GM21381 (cell line): ENCODE measurements at regions not wholly inside any gene's neighbourhood (a gene's known extent, or its start where the extent isn't known, plus 50 kb on each side); places are given as distances from the start of the nearest gene placed in this dataset.
"Not testable (repeated sequence)": the region's sequence is repeated elsewhere in the genome, so short reads cannot be mapped to it uniquely, and the experiment has no call there.

Source experiments
- ATAC-seq: cut with Tn5 transposase; IDR thresholded peaks from one replicate; pipeline ENCODE4 v1.9.1; 2021; ENCODE audit warnings: mild to moderate bottlenecking, moderate library complexity; ENCODE audit not compliant: unreplicated experiment

GRCh38 chr6:140806431-140806830 lies 1326.3 kb upstream of the GJE1 start:
- no peak for ATAC-seq

- no peak for ATAC-seq
Measured at GRCh38 chr6:140794544-140794943, 1338.2 kb upstream of the GJE1 start.

DNA sequence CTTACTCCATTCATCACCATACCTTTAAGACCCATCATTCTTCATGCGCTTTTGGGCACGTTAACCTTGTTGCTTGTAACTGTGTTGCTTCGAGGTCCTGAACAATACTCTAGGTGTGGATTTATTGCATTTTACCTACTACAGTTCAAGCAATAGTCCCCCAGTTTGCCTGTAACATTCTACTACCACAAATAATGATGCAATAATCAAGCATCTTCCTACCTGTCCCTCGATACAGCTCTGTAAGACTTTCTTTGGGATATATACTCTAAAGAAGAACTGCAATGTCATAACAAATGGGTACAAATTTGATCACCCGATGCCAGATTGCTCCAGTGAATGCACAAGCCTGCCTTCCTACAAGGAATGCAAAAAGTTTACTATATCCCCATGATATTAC lies 1342.6 kb upstream of the GJE1 start:
- no peak for ATAC-seq

- no peak for ATAC-seq
Measured at GRCh38 chr6:140789466-140789865, 1343.3 kb upstream of the GJE1 start.

- ATAC-seq: no peak
Measured at GRCh38 chr6:140785926-140786325, 1346.8 kb upstream of the GJE1 start.

DNA sequence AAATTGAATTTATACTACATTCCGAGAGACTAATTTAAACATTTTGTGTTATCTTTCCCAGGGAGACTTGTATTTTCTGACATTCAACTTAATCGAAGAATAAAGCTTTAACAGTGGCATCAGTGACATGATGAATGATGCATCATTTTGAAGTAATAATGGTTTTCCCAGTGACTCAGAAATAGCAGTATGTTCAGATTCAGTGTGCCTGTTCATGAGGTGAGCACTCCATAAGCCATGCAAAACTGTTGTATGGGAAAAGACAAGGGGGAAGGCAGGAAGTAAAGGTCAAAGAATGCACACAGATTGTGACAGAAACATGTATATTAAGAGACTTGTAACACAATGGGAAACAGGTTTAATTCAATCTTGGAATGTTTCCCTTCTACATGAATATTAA lies 1348.2 kb upstream of the GJE1 start:
- no peak for ATAC-seq

DNA sequence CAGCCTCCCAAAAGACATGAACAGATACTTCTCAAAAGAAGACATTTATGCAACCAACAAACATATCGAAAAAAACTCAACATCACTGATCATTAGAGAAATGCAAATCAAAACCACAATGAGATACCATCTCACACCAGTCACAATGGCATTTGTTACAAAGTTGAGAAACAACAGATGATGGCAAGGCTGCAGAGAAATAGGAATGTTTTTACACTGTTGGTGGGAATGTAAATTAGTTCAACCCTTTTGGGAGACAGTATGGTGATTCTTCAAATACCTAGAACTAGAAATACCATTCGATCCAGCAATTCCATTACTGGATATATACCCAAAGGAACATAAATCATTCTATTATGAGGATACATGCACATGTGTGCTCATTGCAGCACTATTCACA lies 1349.2 kb upstream of the GJE1 start:
- ATAC-seq: not testable (repeated sequence)

DNA sequence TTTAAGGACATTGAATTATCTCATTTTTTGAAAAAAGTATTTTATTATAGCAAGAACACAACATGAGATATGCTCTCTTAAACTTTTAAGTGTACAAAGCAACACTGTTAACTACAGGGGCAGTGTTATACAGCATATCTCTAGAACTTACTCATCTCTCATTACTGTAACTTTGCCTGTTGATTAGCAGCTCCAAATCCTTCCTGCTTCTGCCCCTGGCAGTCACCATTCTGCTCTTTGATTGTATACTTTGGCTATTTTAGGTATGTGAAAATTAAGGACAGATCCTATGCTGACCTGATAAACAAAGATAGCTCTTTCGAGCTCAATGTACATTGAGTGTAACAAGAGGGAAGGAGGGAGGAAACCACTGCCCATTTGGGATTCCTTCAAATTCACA lies 1349.8 kb upstream of the GJE1 start:
- ATAC-seq: no peak

- ATAC-seq: no peak
Measured at GRCh38 chr6:140779991-140780596, 1352.6 kb upstream of the GJE1 start.

GRCh38 chr6:140779341-140779740 lies 1353.4 kb upstream of the GJE1 start:
- no peak for ATAC-seq

GRCh38 chr6:140777780-140778179 lies 1354.9 kb upstream of the GJE1 start:
- ATAC-seq: no peak

- no peak for ATAC-seq
Measured at GRCh38 chr6:140775061-140775460, 1357.7 kb upstream of the GJE1 start.

DNA sequence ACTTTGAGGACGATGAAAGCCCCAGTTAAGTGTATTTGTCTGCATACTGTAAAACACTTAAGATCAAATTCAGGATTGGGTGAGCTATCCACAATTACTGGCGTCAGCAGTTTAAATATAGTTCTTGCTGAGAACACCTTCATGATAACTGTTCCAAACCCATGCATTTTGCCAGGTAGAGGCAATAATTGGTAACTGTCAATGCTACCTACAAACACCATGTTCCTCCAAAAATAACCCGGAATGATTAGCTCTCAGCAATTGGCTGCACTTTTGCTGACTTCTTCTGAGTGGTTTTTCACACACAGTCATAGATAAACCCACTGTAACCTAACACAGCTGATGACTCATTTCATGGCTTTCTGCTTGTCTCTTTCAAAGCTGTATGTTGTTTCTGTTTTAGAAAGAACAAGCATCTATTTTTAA lies 1358.6 kb upstream of the GJE1 start:
- peak; percentile 97 for ATAC-seq

GRCh38 chr6:140773276-140773675 lies 1359.4 kb upstream of the GJE1 start:
- ATAC-seq: no peak

DNA sequence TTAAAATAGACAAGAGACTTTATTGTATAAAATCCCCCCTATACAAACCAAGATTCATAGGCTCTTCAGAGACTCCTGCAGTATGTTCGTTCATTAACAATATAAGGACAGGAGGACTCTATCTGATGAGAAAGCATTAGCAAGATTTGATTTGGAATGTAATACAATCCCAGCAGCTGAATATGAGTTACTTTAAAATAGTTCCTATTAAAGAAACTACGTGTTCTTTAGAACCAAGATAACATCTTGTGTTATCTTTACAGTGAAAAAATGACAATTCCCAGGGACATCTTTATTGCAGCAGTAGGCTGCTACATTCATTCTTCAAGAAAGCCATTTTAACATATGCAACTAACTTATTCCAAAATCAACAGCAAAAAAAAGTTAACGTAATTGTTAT lies 1360.1 kb upstream of the GJE1 start:
- no peak for ATAC-seq

- no peak for ATAC-seq
Measured at GRCh38 chr6:140768133-140768532, 1364.6 kb upstream of the GJE1 start.

DNA sequence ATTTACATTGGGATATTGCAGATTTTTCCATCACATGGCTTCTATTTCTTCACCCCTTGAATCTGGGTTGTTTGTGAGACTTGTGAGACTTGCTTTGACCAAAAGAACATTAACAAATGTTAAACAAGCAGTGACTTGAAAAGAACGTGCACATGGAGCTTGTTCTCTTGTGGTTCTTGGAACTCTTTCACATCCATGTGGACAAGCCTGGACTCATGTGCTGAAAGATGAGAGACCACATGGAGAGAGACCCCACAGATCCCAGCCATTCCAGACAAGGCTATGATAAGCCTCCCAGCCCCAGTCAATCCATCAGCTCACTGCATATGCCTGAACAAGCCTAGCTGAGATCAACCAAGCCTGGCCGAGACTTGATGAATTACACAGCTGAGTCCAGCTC lies 1365.7 kb upstream of the GJE1 start:
- no peak for ATAC-seq

DNA sequence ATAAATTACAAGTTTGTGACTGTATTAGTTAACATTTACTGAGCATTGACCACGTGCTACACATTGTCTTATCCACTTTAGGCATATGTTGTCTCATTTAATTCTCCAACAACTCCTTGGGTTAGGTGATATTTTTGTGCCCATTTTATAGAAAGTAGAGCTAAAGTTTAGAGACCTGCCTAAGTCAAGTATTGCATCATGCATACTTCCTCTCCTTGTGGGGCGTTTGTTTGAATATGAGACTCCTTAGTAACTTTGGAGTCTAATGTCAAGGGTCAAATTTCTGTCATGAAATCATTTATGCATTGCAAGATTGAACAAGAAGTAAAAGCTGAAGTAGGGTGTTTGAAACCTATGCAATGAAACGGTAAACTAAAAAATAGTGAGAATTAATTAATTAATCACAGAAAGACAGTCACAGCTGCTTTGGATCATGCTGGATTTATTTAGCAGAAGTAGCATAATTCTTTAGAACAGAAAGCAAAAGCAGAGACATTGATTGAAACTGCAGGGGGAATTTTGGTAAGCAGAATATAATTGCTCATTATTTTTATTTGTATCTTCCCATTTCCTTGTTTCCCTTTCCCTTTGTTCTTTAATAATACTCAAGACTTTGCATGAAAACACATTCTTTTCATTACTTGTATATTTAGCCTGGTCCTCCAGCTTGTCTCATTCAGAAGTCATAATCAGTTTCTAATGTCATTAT lies 1374.4 kb upstream of the GJE1 start:
- no peak for ATAC-seq

GRCh38 chr6:140752234-140752633 lies 1377.8 kb upstream of the CITED2 start:
- no peak for ATAC-seq

DNA sequence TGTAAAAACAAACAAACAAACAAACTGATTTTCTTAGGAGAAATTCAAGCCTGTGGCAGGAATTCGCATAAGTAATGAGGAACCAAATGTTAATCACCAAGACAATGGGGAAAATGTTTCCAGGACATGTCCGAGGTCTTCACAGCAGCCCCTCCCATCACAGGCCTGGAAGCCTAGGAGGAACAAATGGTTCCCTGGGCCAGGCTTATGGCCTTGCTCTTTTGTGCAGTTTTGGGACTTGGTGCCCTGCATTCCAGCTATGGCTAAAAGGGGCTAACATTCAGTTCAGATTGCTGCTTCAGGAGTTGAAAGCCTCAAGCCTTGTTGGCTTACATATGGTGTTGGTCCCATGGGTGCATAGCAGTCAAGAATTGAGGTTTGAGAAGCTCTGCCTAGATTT lies 1372.7 kb upstream of the CITED2 start:
- ATAC-seq: no peak

- peak; percentile 72 for ATAC-seq
Measured at GRCh38 chr6:140744659-140745320, 1370.3 kb upstream of the CITED2 start.

DNA sequence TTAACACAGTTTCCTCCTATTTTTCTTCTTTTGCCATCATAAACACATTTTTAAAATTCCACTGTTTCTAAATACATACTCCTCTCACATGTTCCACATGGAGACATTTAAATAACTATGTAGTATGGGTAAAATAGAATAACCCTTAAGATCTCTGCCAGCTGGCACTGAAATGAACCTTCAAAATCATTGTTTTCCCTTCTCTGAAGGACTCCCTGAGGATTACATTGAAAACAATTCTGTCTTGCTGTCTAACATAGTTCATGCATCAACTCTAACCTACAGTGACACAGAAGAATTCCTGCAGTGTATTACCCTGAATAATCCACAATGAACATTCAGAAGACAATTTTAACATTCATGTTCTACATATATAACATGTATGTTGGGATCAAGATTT lies 1361.8 kb upstream of the CITED2 start:
- no peak for ATAC-seq
